ENCODE measurements at regions not wholly inside any gene's neighbourhood (a gene's known extent, or its start where the extent isn't known, plus 50 kb on each side); places are given as distances from the start of the nearest gene placed in this dataset.

DNA sequence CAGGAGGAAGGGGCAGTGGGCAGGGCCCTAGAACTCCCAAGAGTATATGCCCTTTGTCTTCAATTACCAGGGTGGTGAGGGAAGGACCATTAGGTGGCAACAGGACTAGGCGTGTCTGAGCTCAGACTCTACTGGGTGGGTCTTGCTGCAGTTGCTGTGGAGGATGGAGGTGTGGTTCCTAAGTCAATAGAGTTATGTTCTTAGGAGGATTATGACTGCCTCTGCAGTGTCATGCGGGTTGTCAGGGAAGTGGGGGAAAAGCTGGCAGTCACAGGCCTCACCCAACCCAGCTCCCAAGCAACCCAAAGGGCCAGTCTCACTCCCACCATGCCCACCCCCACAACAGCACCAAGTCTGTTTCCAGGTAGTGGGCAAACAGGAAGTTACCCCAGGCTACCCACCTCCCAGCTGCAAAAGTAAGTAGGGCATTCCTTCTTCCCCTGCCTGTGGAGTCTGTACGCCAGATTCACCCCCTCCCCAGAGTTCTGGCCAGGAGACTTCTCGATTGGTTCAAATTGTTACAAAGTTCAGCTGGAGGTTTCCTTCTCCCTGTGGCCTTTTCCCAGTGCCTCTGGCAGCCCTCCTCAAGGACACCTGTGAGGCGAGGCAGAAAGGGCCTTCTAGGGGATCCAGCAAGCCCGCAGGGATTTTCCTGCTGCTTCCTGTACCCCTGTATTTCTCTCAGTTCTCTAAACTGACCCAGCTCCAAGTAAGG, 145.3 kb downstream of the HINT1 start:
- H3K79me2 ChIP-seq (ENCODE audit: control insufficient read depth, insufficient read depth, low read length) = no peaks in the 10 kb centered on the region
- H3K4me2 ChIP-seq (ENCODE audit: insufficient read depth, low read length) = no peak overlapping the region
- in situ Hi-C loops (cut with MboI) (no loop called here), intact Hi-C loops (cut with micrococcal nuclease) (no loop called here)
- no peak for TF ChIP-seq RBM15 (IDR thresholded peaks at IDR 0.05; ENCODE audit: insufficient read depth, low read length)
- TF ChIP-seq ZNF146 (CRISPR knock-in tag; IDR thresholded peaks at IDR 0.05; ENCODE audit: unreplicated experiment) = no peak
- no peak for TF ChIP-seq BRD9 (IDR thresholded peaks at IDR 0.05; ENCODE audit: low read depth, partially characterized antibody)
- TF ChIP-seq TCFL5 (CRISPR knock-in tag; conservative IDR thresholded peaks at IDR 0.05) = no peak
- TF ChIP-seq NFXL1 (CRISPR knock-in tag; IDR thresholded peaks at IDR 0.05) = no peak
- no peak for TF ChIP-seq ZBTB7A (IDR thresholded peaks at IDR 0.05; ENCODE audit: borderline replicate concordance, control insufficient read depth, low read depth, low read length)
- TF ChIP-seq SRSF3 (IDR thresholded peaks at IDR 0.05; ENCODE audit: insufficient read depth, low read length) = no peak
- no peak for TF ChIP-seq RBM25 (IDR thresholded peaks at IDR 0.05; ENCODE audit: low read depth, low read length, severe bottlenecking)
- no peak for TF ChIP-seq FOXM1 (IDR thresholded peaks at IDR 0.05; ENCODE audit: low read depth)
- TF ChIP-seq FOXM1 (CRISPR knock-in tag; IDR thresholded peaks at IDR 0.05; ENCODE audit: low read depth) = no peak
- TF ChIP-seq FOXJ3 (CRISPR knock-in tag; IDR thresholded peaks at IDR 0.05) = no peak
- TF ChIP-seq, protein P1, sequence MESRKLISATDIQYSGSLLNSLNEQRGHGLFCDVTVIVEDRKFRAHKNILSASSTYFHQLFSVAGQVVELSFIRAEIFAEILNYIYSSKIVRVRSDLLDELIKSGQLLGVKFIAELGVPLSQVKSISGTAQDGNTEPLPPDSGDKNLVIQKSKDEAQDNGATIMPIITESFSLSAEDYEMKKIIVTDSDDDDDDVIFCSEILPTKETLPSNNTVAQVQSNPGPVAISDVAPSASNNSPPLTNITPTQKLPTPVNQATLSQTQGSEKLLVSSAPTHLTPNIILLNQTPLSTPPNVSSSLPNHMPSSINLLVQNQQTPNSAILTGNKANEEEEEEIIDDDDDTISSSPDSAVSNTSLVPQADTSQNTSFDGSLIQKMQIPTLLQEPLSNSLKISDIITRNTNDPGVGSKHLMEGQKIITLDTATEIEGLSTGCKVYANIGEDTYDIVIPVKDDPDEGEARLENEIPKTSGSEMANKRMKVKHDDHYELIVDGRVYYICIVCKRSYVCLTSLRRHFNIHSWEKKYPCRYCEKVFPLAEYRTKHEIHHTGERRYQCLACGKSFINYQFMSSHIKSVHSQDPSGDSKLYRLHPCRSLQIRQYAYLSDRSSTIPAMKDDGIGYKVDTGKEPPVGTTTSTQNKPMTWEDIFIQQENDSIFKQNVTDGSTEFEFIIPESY (CRISPR knock-in tag; IDR thresholded peaks at IDR 0.05) = no peak
- no peak for TF ChIP-seq GTF2E2 (tag; IDR thresholded peaks at IDR 0.05)
- TF ChIP-seq, protein P2, sequence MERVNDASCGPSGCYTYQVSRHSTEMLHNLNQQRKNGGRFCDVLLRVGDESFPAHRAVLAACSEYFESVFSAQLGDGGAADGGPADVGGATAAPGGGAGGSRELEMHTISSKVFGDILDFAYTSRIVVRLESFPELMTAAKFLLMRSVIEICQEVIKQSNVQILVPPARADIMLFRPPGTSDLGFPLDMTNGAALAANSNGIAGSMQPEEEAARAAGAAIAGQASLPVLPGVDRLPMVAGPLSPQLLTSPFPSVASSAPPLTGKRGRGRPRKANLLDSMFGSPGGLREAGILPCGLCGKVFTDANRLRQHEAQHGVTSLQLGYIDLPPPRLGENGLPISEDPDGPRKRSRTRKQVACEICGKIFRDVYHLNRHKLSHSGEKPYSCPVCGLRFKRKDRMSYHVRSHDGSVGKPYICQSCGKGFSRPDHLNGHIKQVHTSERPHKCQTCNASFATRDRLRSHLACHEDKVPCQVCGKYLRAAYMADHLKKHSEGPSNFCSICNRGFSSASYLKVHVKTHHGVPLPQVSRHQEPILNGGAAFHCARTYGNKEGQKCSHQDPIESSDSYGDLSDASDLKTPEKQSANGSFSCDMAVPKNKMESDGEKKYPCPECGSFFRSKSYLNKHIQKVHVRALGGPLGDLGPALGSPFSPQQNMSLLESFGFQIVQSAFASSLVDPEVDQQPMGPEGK (CRISPR knock-in tag; IDR thresholded peaks at IDR 0.05; ENCODE audit: borderline replicate concordance) = no peak
- TF ChIP-seq SAFB2 (IDR thresholded peaks at IDR 0.05; ENCODE audit: borderline replicate concordance, low read depth, low read length, severe bottlenecking) = no peak
- no peak for TF ChIP-seq KDM1A (IDR thresholded peaks at IDR 0.05)
- TF ChIP-seq CBX1 (IDR thresholded peaks at IDR 0.05; ENCODE audit: low read depth) = no peak
- no peak overlapping the region for H2AFZ ChIP-seq (ENCODE audit: low read depth, low read length)
- no peaks in the 10 kb centered on the region for H3K27me3 ChIP-seq (ENCODE audit: control insufficient read depth in 2 of 2, insufficient read depth in 2 of 2, low read length in 2 of 2)
- H3K27ac ChIP-seq (ENCODE audit: extremely low read depth, low read depth, low read length) = no peak overlapping the region
- no peaks in the 10 kb centered on the region for H3K36me3 ChIP-seq (ENCODE audit: control insufficient read depth, insufficient read depth, low read length)
- FAIRE-seq (no peak), ATAC-seq (peak; percentile 48; the same call in 1 of the 3 replicates), DNase-seq (ENCODE audit: extremely low read depth in 1 of 4, low spot score in 3 of 4) (no peak)
- no peaks in the 10 kb centered on the region for H3K9me3 ChIP-seq (replicated peaks; ENCODE audit: control insufficient read depth, insufficient read depth, low read depth, low read length)
- no peaks in the 10 kb centered on the region for H4K20me1 ChIP-seq (replicated peaks; ENCODE audit: control insufficient read depth, insufficient read depth, low read length)
- H3K9me1 ChIP-seq (ENCODE audit: control insufficient read depth, insufficient read depth, low read length) = no peaks in the 10 kb centered on the region
- CTCF ChIA-PET (ENCODE audit: low intra/inter-chr PET ratio) = no interaction called here
- no peak overlapping the region for H3K9ac ChIP-seq (ENCODE audit: insufficient read depth in 1 of 2, low read depth in 2 of 2, low read length in 2 of 2)
- no peaks in the 10 kb centered on the region for H3K4me1 ChIP-seq (replicated peaks in 1 of 2; ENCODE audit: control insufficient read depth in 2 of 2, insufficient read depth in 2 of 2, low read length in 2 of 2)
- POLR2A ChIA-PET = no interaction called here
- no TSS peak for BruUV-seq (replicated peaks)
- H3K4me3 ChIP-seq = no peak overlapping the region
- 4% methylated on average over 6 of the region's 6 CpGs for WGBS (ENCODE audit: insufficient coverage, low coverage, missing lambda C conversion rate)
